Neural crest cell (in vitro differentiated cells): ENCODE measurements at regions not wholly inside any gene's neighbourhood (a gene's known extent, or its start where the extent isn't known, plus 50 kb on each side); places are given as distances from the start of the nearest gene placed in this dataset.

Experiments
- DNase-seq: peaks from one replicate; pipeline ENCODE4 v3.0.0; 2021; ENCODE audit warnings: low read depth, mixed read lengths, low spot score
- H3K27ac Mint-ChIP-seq: one replicate; pipeline ENCODE4 v1.8.0; 2021; ENCODE audit warnings: mild to moderate bottlenecking, mixed read lengths; ENCODE audit not compliant: unreplicated experiment
- H3K27me3 Mint-ChIP-seq: 2 replicates; pipeline ENCODE4 v1.8.0; 2021; ENCODE audit warnings: low read depth, mild to moderate bottlenecking, mixed read lengths
- H3K36me3 Mint-ChIP-seq: 2 replicates; pipeline ENCODE4 v1.8.0; 2021; ENCODE audit warnings: low read depth, mild to moderate bottlenecking, mixed read lengths
- H3K4me1 Mint-ChIP-seq: 2 replicates; pipeline ENCODE4 v1.8.0; 2021; ENCODE audit warnings: mixed read lengths
- H3K4me3 Mint-ChIP-seq: one replicate; pipeline ENCODE4 v1.8.0; 2021; ENCODE audit warnings: mild to moderate bottlenecking, mixed read lengths
- H3K9me3 Mint-ChIP-seq: 2 replicates; pipeline ENCODE4 v1.8.0; 2021; ENCODE audit warnings: mixed read lengths
- CTCF ChIP-seq: fragments of 200-600 bp; sonication (generic); conservative IDR thresholded peaks from 2 replicates; pipeline ENCODE4 v1.5.0; 2021; ENCODE audit warnings: antibody characterized with exemption, mild to moderate bottlenecking

GRCh38 chr2:34178482-34178881 is 579.4 kb upstream of the FAM98A start:
- no peaks in the 10 kb centered on the region for H3K36me3 Mint-ChIP-seq
- DNase-seq: no peak
- no peak overlapping the region for H3K4me3 Mint-ChIP-seq
- TF ChIP-seq CTCF: no peak
- H3K4me1 Mint-ChIP-seq: no peaks in the 10 kb centered on the region
- no peaks in the 10 kb centered on the region for H3K27me3 Mint-ChIP-seq
- peaks cover 2% of the 10 kb centered on the region for H3K9me3 Mint-ChIP-seq
- H3K27ac Mint-ChIP-seq: no peak overlapping the region

- peaks cover 7% of the 10 kb centered on the region for H3K9me3 Mint-ChIP-seq
- no peak for DNase-seq
- no peak overlapping the region for H3K27ac Mint-ChIP-seq
- no peaks in the 10 kb centered on the region for H3K4me1 Mint-ChIP-seq
- H3K27me3 Mint-ChIP-seq: no peaks in the 10 kb centered on the region
- no peak overlapping the region for H3K4me3 Mint-ChIP-seq
- no peak for TF ChIP-seq CTCF
- peaks cover 3% of the 10 kb centered on the region for H3K36me3 Mint-ChIP-seq
Observed at GRCh38 chr2:34176693-34177092, 577.6 kb upstream of the FAM98A start.

GRCh38 chr2:34174506-34174905 is 575.4 kb upstream of the FAM98A start:
- Mint-ChIP-seq H3K4me1 (no peaks in the 10 kb centered on the region), H3K27me3 (no peaks in the 10 kb centered on the region), H3K27ac (no peak overlapping the region), H3K36me3 (peaks cover 3% of the 10 kb centered on the region), H3K4me3 (no peak overlapping the region), H3K9me3 (peaks cover 7% of the 10 kb centered on the region)
- no peak for TF ChIP-seq CTCF
- DNase-seq: no peak

- H3K36me3 Mint-ChIP-seq: no peaks in the 10 kb centered on the region
- H3K4me1 Mint-ChIP-seq: no peaks in the 10 kb centered on the region
- H3K27me3 Mint-ChIP-seq: no peaks in the 10 kb centered on the region
- no peak overlapping the region for H3K27ac Mint-ChIP-seq
- TF ChIP-seq CTCF: no peak
- H3K9me3 Mint-ChIP-seq: no peaks in the 10 kb centered on the region
- no peak overlapping the region for H3K4me3 Mint-ChIP-seq
- no peak for DNase-seq
Observed at GRCh38 chr2:34162231-34162630, 563.1 kb upstream of the FAM98A start.

- no peak for TF ChIP-seq CTCF
- DNase-seq: no peak
- Mint-ChIP-seq H3K27ac (no peak overlapping the region), H3K9me3 (no peaks in the 10 kb centered on the region), H3K36me3 (no peaks in the 10 kb centered on the region), H3K27me3 (no peaks in the 10 kb centered on the region), H3K4me1 (no peaks in the 10 kb centered on the region), H3K4me3 (no peak overlapping the region)
Observed at GRCh38 chr2:34161549-34161948, 562.5 kb upstream of the FAM98A start.

- H3K27ac Mint-ChIP-seq: no peak overlapping the region
- no peaks in the 10 kb centered on the region for H3K36me3 Mint-ChIP-seq
- TF ChIP-seq CTCF: no peak
- DNase-seq: no peak
- H3K27me3 Mint-ChIP-seq: no peaks in the 10 kb centered on the region
- H3K4me3 Mint-ChIP-seq: no peak overlapping the region
- no peaks in the 10 kb centered on the region for H3K4me1 Mint-ChIP-seq
- H3K9me3 Mint-ChIP-seq: no peaks in the 10 kb centered on the region
Observed at GRCh38 chr2:34159901-34160300, 560.8 kb upstream of the FAM98A start.
